ENCODE measurements at regions not wholly inside any gene's neighbourhood (a gene's known extent, or its start where the extent isn't known, plus 50 kb on each side); places are given as distances from the start of the nearest gene placed in this dataset.

GRCh38 chr5:3075309-3075708 is 323.8 kb upstream of the IRX2 start:
- TF ChIP-seq, protein P1, sequence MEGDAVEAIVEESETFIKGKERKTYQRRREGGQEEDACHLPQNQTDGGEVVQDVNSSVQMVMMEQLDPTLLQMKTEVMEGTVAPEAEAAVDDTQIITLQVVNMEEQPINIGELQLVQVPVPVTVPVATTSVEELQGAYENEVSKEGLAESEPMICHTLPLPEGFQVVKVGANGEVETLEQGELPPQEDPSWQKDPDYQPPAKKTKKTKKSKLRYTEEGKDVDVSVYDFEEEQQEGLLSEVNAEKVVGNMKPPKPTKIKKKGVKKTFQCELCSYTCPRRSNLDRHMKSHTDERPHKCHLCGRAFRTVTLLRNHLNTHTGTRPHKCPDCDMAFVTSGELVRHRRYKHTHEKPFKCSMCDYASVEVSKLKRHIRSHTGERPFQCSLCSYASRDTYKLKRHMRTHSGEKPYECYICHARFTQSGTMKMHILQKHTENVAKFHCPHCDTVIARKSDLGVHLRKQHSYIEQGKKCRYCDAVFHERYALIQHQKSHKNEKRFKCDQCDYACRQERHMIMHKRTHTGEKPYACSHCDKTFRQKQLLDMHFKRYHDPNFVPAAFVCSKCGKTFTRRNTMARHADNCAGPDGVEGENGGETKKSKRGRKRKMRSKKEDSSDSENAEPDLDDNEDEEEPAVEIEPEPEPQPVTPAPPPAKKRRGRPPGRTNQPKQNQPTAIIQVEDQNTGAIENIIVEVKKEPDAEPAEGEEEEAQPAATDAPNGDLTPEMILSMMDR (IDR thresholded peaks at IDR 0.05) = no peak
- no peak for DNase-seq (ENCODE audit: low spot score)
- ATAC-seq (ENCODE audit: low FRiP score) = no peak

DNA sequence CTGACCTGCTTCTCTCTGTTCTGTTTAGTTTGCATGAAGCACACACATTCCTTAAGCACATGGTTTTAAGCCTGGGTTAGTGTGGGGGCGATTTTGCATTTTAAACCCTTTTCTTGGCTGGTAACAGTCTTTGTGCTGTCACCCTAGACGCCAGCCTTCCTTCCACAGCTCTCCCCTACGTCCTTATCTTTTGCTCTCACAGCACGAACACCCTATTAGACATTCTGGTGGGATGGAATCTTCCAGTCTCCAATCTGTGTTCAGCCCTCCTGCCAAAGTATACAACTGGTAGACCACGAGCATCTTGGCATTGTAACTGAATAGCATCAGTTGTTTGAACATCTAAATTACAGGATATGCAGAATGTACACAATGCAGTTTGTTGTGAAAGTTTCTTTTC is 316.9 kb upstream of the IRX2 start:
- DNase-seq (ENCODE audit: low spot score) (no peak), ATAC-seq (ENCODE audit: low FRiP score) (no peak)
- TF ChIP-seq, protein P1 (IDR thresholded peaks at IDR 0.05) = no peak

GRCh38 chr5:3060283-3060682 is 308.8 kb upstream of the IRX2 start:
- ATAC-seq (ENCODE audit: low FRiP score) (no peak), DNase-seq (ENCODE audit: low spot score) (no peak)
- TF ChIP-seq, protein P1 (IDR thresholded peaks at IDR 0.05) = no peak

- DNase-seq (ENCODE audit: low spot score) (no peak), ATAC-seq (ENCODE audit: low FRiP score) (no peak)
- TF ChIP-seq, protein P1 (IDR thresholded peaks at IDR 0.05) = no peak
Observed at GRCh38 chr5:3059488-3059887, 308.0 kb upstream of the IRX2 start.

- no peak for ATAC-seq (ENCODE audit: low FRiP score)
- no peak for DNase-seq (ENCODE audit: low spot score)
- TF ChIP-seq, protein P1 (IDR thresholded peaks at IDR 0.05) = no peak
Observed at GRCh38 chr5:3058942-3059341, 307.5 kb upstream of the IRX2 start.

DNA sequence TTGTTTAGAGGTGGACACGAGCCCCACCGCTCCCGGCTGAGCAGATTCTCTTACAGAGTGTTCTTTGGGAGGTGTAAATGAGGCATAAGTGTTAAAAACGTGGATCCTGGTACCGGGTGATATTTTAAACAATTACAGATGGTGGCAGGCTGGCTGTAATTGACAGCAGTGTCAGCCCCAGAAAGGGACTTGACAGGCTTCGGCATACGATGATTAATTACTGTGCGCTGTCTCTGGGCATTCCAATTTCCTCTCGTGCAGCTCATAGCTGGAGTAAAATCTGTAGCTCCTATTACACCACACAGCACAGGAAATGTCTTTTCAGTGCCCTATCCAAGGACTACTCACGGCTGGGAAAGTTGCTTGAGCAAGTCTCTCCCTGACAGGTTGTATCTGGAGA is 305.4 kb upstream of the IRX2 start:
- TF ChIP-seq, protein P1 (IDR thresholded peaks at IDR 0.05) = no peak
- DNase-seq (ENCODE audit: low spot score) = no peak
- ATAC-seq (ENCODE audit: low FRiP score) = no peak

DNA sequence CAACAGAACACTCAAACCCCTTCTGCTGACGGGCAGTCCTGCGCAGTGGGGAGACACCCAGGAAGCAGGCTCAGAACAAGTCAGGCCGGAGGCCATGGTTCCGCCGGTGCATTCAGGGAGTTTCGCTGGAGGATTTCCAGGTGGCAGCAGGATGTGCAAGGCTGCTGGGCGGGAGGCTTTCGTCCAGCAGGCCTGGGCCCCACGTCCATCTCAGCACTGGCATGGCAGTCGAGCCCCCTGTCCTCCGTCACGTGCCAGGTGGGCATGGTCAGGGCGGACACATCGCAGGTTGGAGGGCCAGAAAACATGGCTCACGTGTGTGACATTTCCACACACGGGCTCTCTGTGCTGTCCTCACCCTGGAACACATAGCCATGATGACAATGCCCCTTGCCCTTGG is 299.9 kb upstream of the IRX2 start:
- TF ChIP-seq, protein P1 (IDR thresholded peaks at IDR 0.05) = no peak
- ATAC-seq (ENCODE audit: low FRiP score) = no peak
- DNase-seq (ENCODE audit: low spot score) = no peak
